Esophagus squamous epithelium (tissue), 5 donors: ENCODE measurements at regions not wholly inside any gene's neighbourhood (a gene's known extent, or its start where the extent isn't known, plus 50 kb on each side); places are given as distances from the start of the nearest gene placed in this dataset.
"Not testable (repeated sequence)": the region's sequence is repeated elsewhere in the genome, so short reads cannot be mapped to it uniquely, and the experiment has no call there.

Experiments used
- DNase-seq: peaks from one replicate; lab custom pipeline; 2025; lab: John Stamatoyannopoulos, UW
- H3K27ac ChIP-seq, 4 donors: fragments of 200-600 bp; sonication (generic); one replicate each; pipeline ENCODE4 v1.5.1; 2016 to 2019; ENCODE audit warnings: mild to moderate bottlenecking in 1 of 4
- H3K27me3 ChIP-seq, 4 donors: fragments of 200-600 bp; sonication (generic); 1 replicate in 3 of 4; 2 replicates in 1 of 4; pipeline versions ENCODE4 v1.5.1 to v1.6.0; 2017 to 2021; ENCODE audit warnings: antibody characterized with exemption in 1 of 4
- H3K36me3 ChIP-seq, 3 donors: fragments of 200-600 bp; sonication (generic); one replicate each; pipeline ENCODE4 v1.5.1; 2016 to 2019
- H3K4me1 ChIP-seq, 3 donors: fragments of 200-600 bp; sonication (generic); one replicate each; pipeline ENCODE4 v1.5.1; 2017 to 2019
- H3K4me3 ChIP-seq, 4 donors: fragments of 200-600 bp; sonication (generic); 1 replicate in 3 of 4; 2 replicates in 1 of 4; pipeline ENCODE4 v1.5.1; 2016 to 2019; ENCODE audit warnings: mild to moderate bottlenecking in 2 of 4, moderate library complexity in 1 of 4
- H3K9me3 ChIP-seq, 3 donors: fragments of 200-600 bp; sonication (generic); one replicate each; pipeline ENCODE4 v1.5.1; 2016 to 2019
- CTCF ChIP-seq, 6 experiments: fragments of 450-650 bp in 4 of 6; fragments of 200-600 bp in 2 of 6; sonication (generic) in 2 of 6; IDR thresholded peaks; one replicate each; pipeline ENCODE4 v1.5.1; 2016 to 2019; ENCODE audit warnings: antibody characterized with exemption in 6 of 6, mild to moderate bottlenecking in 4 of 6, moderate library complexity in 4 of 6
- POLR2A ChIP-seq, 4 donors: fragments of 450-650 bp; IDR thresholded peaks; one replicate each; pipeline ENCODE4 v1.6.1; 2017; ENCODE audit warnings: antibody characterized with exemption in 4 of 4, mild to moderate bottlenecking in 4 of 4, moderate library complexity in 3 of 4
- WGBS, 2 donors: methylation state at CpG; one replicate each; pipeline ENCODE4 v1.1.5; 2018; 5-methylcytosine and 5-hydroxymethylcytosine counted together
- intact Hi-C: fragments of 100-400 bp; cut with DNase I; formaldehyde crosslinking; loops from one replicate; pipeline ENCODE4 v1.15.0; 2022
- donor health status: DM: yes; HTN: yes; CAD: no.

GRCh38 chr14:46444666-46445065, 206.9 kb downstream of the RPL10L start:
- 56 to 62% methylated on average over 5 of the region's 5 CpGs for WGBS, 2 donors
- intact Hi-C loops = no loop called here
- H3K27ac ChIP-seq = no peak overlapping the region
- no peak overlapping the region for H3K4me3 ChIP-seq
- H3K4me1 ChIP-seq = no peaks in the 10 kb centered on the region
- TF ChIP-seq CTCF (IDR thresholded peaks at IDR 0.05) (no peak), POLR2A (IDR thresholded peaks at IDR 0.05) (no peak)
- DNase-seq = no peak
- H3K36me3 ChIP-seq = no peaks in the 10 kb centered on the region
- H3K9me3 ChIP-seq = no peaks in the 10 kb centered on the region
- H3K27me3 ChIP-seq = no peaks in the 10 kb centered on the region

- 75 to 88% methylated on average over 2 to 3 of the region's 3 CpGs for WGBS, 2 donors
- Histone ChIP-seq H3K36me3 (no peaks in the 10 kb centered on the region), H3K4me3 (no peak overlapping the region), H3K27me3 (no peaks in the 10 kb centered on the region), H3K27ac (no peak overlapping the region), H3K9me3 (peaks cover 0 to 4% (median 0%) of the 10 kb centered on the region in 3 donors), H3K4me1 (no peaks in the 10 kb centered on the region)
- intact Hi-C loops = no loop called here
- no peak for DNase-seq
- TF ChIP-seq CTCF (IDR thresholded peaks at IDR 0.05) (no peak), POLR2A (IDR thresholded peaks at IDR 0.05) (no peak)
Measured at GRCh38 chr14:46433381-46433780, 218.2 kb downstream of the RPL10L start.

- Histone ChIP-seq H3K27me3 (no peaks in the 10 kb centered on the region), H3K36me3 (no peaks in the 10 kb centered on the region), H3K9me3 (no peaks in the 10 kb centered on the region), H3K4me1 (no peaks in the 10 kb centered on the region), H3K27ac (no peak overlapping the region), H3K4me3 (no peak overlapping the region)
- whole genome bisulfite sequencing, 2 donors = 58 to 71% methylated on average over 1 to 2 of the region's 2 CpGs
- no peak for TF ChIP-seq CTCF (IDR thresholded peaks at IDR 0.05)
- no peak for TF ChIP-seq POLR2A (IDR thresholded peaks at IDR 0.05)
- intact Hi-C loops = no loop called here
- no peak for DNase-seq
Measured at GRCh38 chr14:46432516-46432915, 219.1 kb downstream of the RPL10L start.

GRCh38 chr14:46417066-46417465, 234.5 kb downstream of the RPL10L start:
- Histone ChIP-seq H3K36me3 (no peaks in the 10 kb centered on the region), H3K4me1 (no peaks in the 10 kb centered on the region), H3K9me3 (peaks cover 0 to 3% (median 0%) of the 10 kb centered on the region in 3 donors), H3K4me3 (no peak overlapping the region), H3K27ac (no peak overlapping the region), H3K27me3 (no peaks in the 10 kb centered on the region)
- intact Hi-C loops = no loop called here
- DNase-seq = no peak
- TF ChIP-seq POLR2A (IDR thresholded peaks at IDR 0.05) (no peak), CTCF (IDR thresholded peaks at IDR 0.05) (no peak)

GRCh38 chr14:46404865-46405811, 246.4 kb downstream of the RPL10L start:
- peaks cover 0 to 11% (median 0%) of the 10 kb centered on the region in 3 donors for H3K4me1 ChIP-seq
- no peak for TF ChIP-seq CTCF (IDR thresholded peaks at IDR 0.05)
- TF ChIP-seq POLR2A (IDR thresholded peaks at IDR 0.05) = no peak
- H3K27me3 ChIP-seq = no peaks in the 10 kb centered on the region
- H3K9me3 ChIP-seq = no peaks in the 10 kb centered on the region
- H3K4me3 ChIP-seq = no peak overlapping the region
- H3K36me3 ChIP-seq = no peaks in the 10 kb centered on the region
- intact Hi-C loops = no loop called here
- no peak for DNase-seq
- 31 to 35% methylated on average over 2 of the region's 2 CpGs for WGBS, 2 donors
- H3K27ac ChIP-seq = no peak overlapping the region

- WGBS, 2 donors = 86 to 87% methylated on average over 17 to 18 of the region's 18 CpGs
- H3K36me3 ChIP-seq, H3K9me3 ChIP-seq, H3K27me3 ChIP-seq, H3K27ac ChIP-seq, intact Hi-C loops, H3K4me3 ChIP-seq, DNase-seq: not testable (repeated sequence)
- H3K4me1 ChIP-seq = peaks cover 0 to 11% (median 0%) of the 10 kb centered on the region in 3 donors
Measured at GRCh38 chr14:46402001-46402690, 249.4 kb downstream of the RPL10L start.
